ENCODE measurements at regions not wholly inside any gene's neighbourhood (a gene's known extent, or its start where the extent isn't known, plus 50 kb on each side); places are given as distances from the start of the nearest gene placed in this dataset.
"Not testable (repeated sequence)": the region's sequence is repeated elsewhere in the genome, so short reads cannot be mapped to it uniquely, and the experiment has no call there.

DNA sequence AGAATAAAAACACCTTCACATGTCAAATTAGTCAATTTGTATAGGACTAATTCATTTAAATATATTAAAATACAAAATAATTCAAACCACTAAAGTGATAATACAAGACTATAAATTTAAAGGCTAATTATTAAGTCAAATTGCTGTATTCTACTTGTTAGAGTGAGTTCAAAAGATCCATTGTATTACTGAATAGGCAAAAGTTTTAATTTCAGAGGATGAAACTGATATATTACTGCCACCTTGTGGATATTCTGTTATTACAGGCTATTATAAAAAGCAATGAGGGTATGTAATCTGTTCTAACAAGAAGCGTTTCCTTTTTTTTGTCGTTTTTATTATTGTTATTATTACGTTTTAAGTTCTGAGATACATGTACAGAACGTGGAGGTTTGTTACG, 1825.5 kb upstream of the TPTE start:
- TF ChIP-seq EZH2 (IDR thresholded peaks at IDR 0.05; ENCODE audit: insufficient read depth, poor library complexity, severe bottlenecking); EZH2phosphoT487 (IDR thresholded peaks at IDR 0.05; ENCODE audit: insufficient read depth, low read depth): not testable (repeated sequence)
